Stomach (tissue), 8 donors: ENCODE measurements at regions not wholly inside any gene's neighbourhood (a gene's known extent, or its start where the extent isn't known, plus 50 kb on each side); places are given as distances from the start of the nearest gene placed in this dataset.

Source experiments
- DNase-seq, 2 donors: peaks; one replicate each; pipeline versions ENCODE4 v3.0.0 to v3.0.0-alpha.2; 2013 to 2019
- H3K27ac ChIP-seq, 5 donors: fragments of 200-600 bp in 4 of 5; sonication (generic) in 4 of 5; one replicate each; pipeline ENCODE4 v1.5.1; 2013 to 2019; ENCODE audit warnings: mild to moderate bottlenecking in 1 of 5, moderate library complexity in 1 of 5
- H3K27me3 ChIP-seq, 3 donors: fragments of 200-600 bp; sonication (generic); one replicate each; pipeline ENCODE4 v1.5.1; 2017 to 2019; ENCODE audit warnings: mixed run types in 1 of 3
- H3K36me3 ChIP-seq, 4 donors: fragments of 200-600 bp; sonication (generic); 1 replicate in 3 of 4; 2 replicates in 1 of 4; pipeline ENCODE4 v1.5.1; 2016 to 2019
- H3K4me1 ChIP-seq, 4 donors: fragments of 200-600 bp; sonication (generic); one replicate each; pipeline ENCODE4 v1.5.1; 2016 to 2019
- H3K4me3 ChIP-seq, 4 donors: fragments of 200-600 bp; sonication (generic) in 3 of 4; one replicate each; pipeline ENCODE4 v1.5.1; 2016 to 2019; ENCODE audit warnings: mild to moderate bottlenecking in 1 of 4
- H3K9me3 ChIP-seq, 4 donors: fragments of 200-600 bp; sonication (generic); one replicate each; pipeline ENCODE4 v1.5.1; 2016 to 2019
- CTCF ChIP-seq, 7 experiments: fragments of 450-650 bp in 4 of 7; fragments of 200-600 bp in 3 of 7; sonication (generic) in 3 of 7; IDR thresholded peaks; one replicate each; pipeline ENCODE4 v1.5.1; 2016 to 2019; ENCODE audit warnings: antibody characterized with exemption in 7 of 7, control low read depth in 2 of 7, mild to moderate bottlenecking in 1 of 7
- EP300 ChIP-seq: sonication (generic); formaldehyde crosslinking; IDR thresholded peaks from one replicate; pipeline ENCODE4 v1.6.1; 2017; ENCODE audit warnings: antibody characterized with exemption
- POLR2A ChIP-seq, 4 donors: fragments of 450-650 bp; IDR thresholded peaks; one replicate each; pipeline ENCODE4 v1.6.1; 2016; ENCODE audit warnings: antibody characterized with exemption in 4 of 4, control low read depth in 2 of 4, mild to moderate bottlenecking in 1 of 4, moderate library complexity in 1 of 4
- POLR2AphosphoS5 ChIP-seq, 3 donors: sonication (generic); formaldehyde crosslinking; IDR thresholded peaks; one replicate each; pipeline ENCODE4 v1.6.1; 2016; ENCODE audit warnings: antibody characterized with exemption in 3 of 3
- whole genome bisulfite sequencing, 5 donors: extraction: QIAGEN DNeasy Blood & Tissue Kit in 3 of 5; methylation state at CpG; one replicate each; pipeline versions ENCODE4 v1.1.5 to v1.1.7; 2013 to 2018; 5-methylcytosine and 5-hydroxymethylcytosine counted together
- intact Hi-C: fragments of 100-400 bp; cut with DNase I; formaldehyde crosslinking; loops from one replicate; pipeline ENCODE4 v1.15.1; 2023; ENCODE audit warnings: low total_unique reads
- donor health status: healthy with polysubstance abuse.
- donor health status: Bipolar disorder and iron deficiency.
- donor health status: healthy.

DNA sequence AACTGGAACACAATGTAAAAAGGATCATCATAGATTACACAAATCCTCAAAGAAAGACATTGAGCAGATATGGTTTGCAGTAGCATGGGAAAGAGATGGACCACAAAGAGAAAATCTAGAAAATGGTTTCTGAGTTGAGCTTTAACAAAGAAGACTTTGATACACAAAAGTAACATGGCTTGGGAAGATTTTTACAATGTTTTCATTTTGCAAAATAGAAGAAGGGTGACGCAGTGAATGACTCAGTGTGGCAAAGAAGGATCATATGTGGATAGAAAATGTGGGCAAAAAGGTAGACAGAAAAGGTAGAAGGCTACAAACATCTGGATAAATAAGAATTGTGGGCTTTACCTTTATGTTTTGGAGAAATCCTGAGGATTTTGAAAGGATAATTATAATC, 1220.5 kb downstream of the PCDH17 start:
- no peaks in the 10 kb centered on the region for H3K9me3 ChIP-seq
- WGBS, 5 donors: 0 to 51% (median 0%) methylated on average over 1 of the region's 1 CpG
- H3K4me3 ChIP-seq: no peak overlapping the region
- intact Hi-C loops: no loop called here
- no peak overlapping the region for H3K27ac ChIP-seq
- H3K27me3 ChIP-seq: no peaks in the 10 kb centered on the region
- H3K4me1 ChIP-seq: no peaks in the 10 kb centered on the region
- no peak for DNase-seq
- H3K36me3 ChIP-seq: no peaks in the 10 kb centered on the region
- no peak for TF ChIP-seq POLR2AphosphoS5 (IDR thresholded peaks at IDR 0.05)
- no peak for TF ChIP-seq EP300
- no peak for TF ChIP-seq CTCF (IDR thresholded peaks at IDR 0.05)
- TF ChIP-seq POLR2A (IDR thresholded peaks at IDR 0.05): no peak

DNA sequence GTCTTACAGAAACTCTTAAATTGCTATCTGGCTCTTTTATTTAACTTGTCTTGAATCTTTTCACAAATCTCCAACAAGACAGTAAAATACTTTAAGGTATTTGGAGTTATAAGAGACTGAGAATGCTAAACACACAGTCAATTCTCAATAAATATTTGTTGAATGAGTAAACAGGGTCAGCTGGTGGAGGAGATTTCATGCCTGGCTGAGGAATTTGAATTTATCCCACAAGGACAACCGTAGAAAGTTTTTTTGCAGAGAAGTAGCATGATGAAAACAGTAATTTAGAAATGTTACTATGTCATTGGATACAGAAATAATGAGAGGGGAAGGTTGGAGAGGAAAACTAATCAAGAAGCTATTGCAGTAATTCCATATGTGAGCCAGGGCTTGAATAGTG, 1223.7 kb downstream of the PCDH17 start:
- no peak for DNase-seq
- no peak overlapping the region for H3K27ac ChIP-seq
- H3K4me3 ChIP-seq: no peak overlapping the region
- no peaks in the 10 kb centered on the region for H3K4me1 ChIP-seq
- whole genome bisulfite sequencing, 5 donors: 15 to 27% (median 19%) methylated on average over 1 of the region's 1 CpG
- H3K9me3 ChIP-seq: peaks cover 0 to 10% (median 5%) of the 10 kb centered on the region in 4 donors
- no peak for TF ChIP-seq EP300
- no peak for TF ChIP-seq CTCF (IDR thresholded peaks at IDR 0.05)
- no peak for TF ChIP-seq POLR2AphosphoS5 (IDR thresholded peaks at IDR 0.05)
- no peak for TF ChIP-seq POLR2A (IDR thresholded peaks at IDR 0.05)
- no peaks in the 10 kb centered on the region for H3K36me3 ChIP-seq
- H3K27me3 ChIP-seq: no peaks in the 10 kb centered on the region
- intact Hi-C loops: no loop called here

DNA sequence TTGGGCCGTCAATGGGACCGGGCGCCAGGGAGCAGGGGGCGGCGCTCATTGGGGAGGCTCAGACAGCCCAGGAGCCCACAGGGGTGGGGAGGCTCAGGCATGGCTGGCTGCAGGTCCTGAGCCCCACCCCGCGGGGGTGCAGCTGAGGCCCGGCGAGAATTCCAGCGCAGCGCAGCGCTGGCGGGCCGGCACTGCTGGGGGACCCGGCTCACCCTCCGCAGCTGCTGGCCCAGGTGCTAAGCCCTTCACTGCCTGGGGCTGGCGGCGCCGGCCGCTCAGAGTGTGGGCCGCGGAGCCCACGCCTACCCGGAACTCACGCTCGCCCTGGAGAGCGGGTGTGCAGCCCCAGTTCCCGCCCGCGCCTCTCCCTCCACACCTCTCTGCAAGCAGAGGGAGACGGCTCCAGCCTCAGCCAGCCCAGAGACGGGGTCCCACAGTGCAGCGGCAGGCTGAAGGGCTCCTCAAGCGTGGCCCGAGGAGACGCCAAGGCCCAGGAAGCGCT, 1227.4 kb downstream of the PCDH17 start:
- intact Hi-C loops: no loop called here
- Histone ChIP-seq H3K4me1 (no peaks in the 10 kb centered on the region), H3K27ac (no peak overlapping the region), H3K27me3 (no peaks in the 10 kb centered on the region), H3K9me3 (peaks cover 0 to 10% (median 5%) of the 10 kb centered on the region in 4 donors), H3K36me3 (no peaks in the 10 kb centered on the region), H3K4me3 (no peak overlapping the region)
- DNase-seq: no peak
- TF ChIP-seq POLR2AphosphoS5 (IDR thresholded peaks at IDR 0.05) (no peak), CTCF (IDR thresholded peaks at IDR 0.05) (no peak), EP300 (no peak), POLR2A (IDR thresholded peaks at IDR 0.05) (no peak)
- 95 to 99% (median 97%) methylated on average over 23 to 37 of the region's 37 CpGs for WGBS, 5 donors

GRCh38 chr13:58865286-58865685, 1233.7 kb downstream of the PCDH17 start:
- no peak overlapping the region for H3K27ac ChIP-seq

More at GRCh38 chr13:58865286-58865685, 1233.7 kb downstream of the PCDH17 start:
- Histone ChIP-seq H3K4me1 (no peaks in the 10 kb centered on the region), H3K27me3 (no peaks in the 10 kb centered on the region), H3K36me3 (no peaks in the 10 kb centered on the region), H3K4me3 (no peak overlapping the region), H3K9me3 (peaks cover 0 to 4% (median 0%) of the 10 kb centered on the region in 4 donors)
- intact Hi-C loops: no loop called here
- TF ChIP-seq POLR2AphosphoS5 (IDR thresholded peaks at IDR 0.05) (no peak), CTCF (IDR thresholded peaks at IDR 0.05) (no peak), POLR2A (IDR thresholded peaks at IDR 0.05) (no peak), EP300 (no peak)
- DNase-seq: no peak
